ENCODE measurements at regions not wholly inside any gene's neighbourhood (a gene's known extent, or its start where the extent isn't known, plus 50 kb on each side); places are given as distances from the start of the nearest gene placed in this dataset.

DNA sequence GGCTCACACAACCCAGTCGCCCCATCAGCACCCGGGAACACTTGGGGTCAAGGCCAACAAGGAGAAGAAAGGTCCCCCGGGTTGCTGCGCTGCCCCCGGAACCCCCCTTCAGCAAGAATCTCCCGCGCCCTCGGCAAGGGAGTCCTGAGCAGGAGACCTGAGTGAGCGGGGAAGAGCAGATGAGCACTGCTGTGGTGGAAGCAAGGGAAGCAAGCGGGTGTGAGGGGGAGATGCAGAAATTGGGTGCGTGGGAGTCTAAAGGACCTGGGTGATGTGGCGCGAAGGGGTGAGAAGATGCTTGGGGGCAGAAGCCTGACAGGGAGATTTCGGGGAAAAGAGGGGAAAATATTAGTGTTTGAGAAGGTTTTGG, 105.5 kb upstream of the PRB2 start:
- no peak overlapping the region for H3K9ac ChIP-seq
- H3K9me2 ChIP-seq (ENCODE audit: insufficient read depth), result no peaks in the 10 kb centered on the region
- no peaks in the 10 kb centered on the region for H3K9me3 ChIP-seq (ENCODE audit: low read depth)
- peaks cover 13% of the 10 kb centered on the region; the same call in 1 of the 2 replicates for H3K27me3 ChIP-seq (replicated peaks; ENCODE audit: insufficient read depth)
- no peaks in the 10 kb centered on the region for H3K4me1 ChIP-seq (ENCODE audit: insufficient read depth)
- no peak overlapping the region for H3K4me3 ChIP-seq
- no peaks in the 10 kb centered on the region for H3K36me3 ChIP-seq (ENCODE audit: low read depth)
- no peaks in the 10 kb centered on the region for H3F3A ChIP-seq (ENCODE audit: insufficient read depth)
- no peak overlapping the region for H3K4me2 ChIP-seq (ENCODE audit: unreplicated experiment)
- 18 to 23% methylated on average over 13 to 14 of the region's 14 CpGs for WGBS, 2 experiments (ENCODE audit: low coverage in 1 of 2, low lambda C conversion rate in 2 of 2, missing lambda C conversion rate in 2 of 2)
- TF ChIP-seq EZH2 (IDR thresholded peaks at IDR 0.05; ENCODE audit: insufficient read depth, poor library complexity, severe bottlenecking), result no peak
- no peak for TF ChIP-seq EZH2phosphoT487 (IDR thresholded peaks at IDR 0.05; ENCODE audit: insufficient read depth, low read depth)
- H4K20me1 ChIP-seq (ENCODE audit: insufficient read depth), result no peaks in the 10 kb centered on the region
- DNase-seq, result no peak
- in situ Hi-C loops (cut with MboI), result no loop called here
- no peak overlapping the region for H2AFZ ChIP-seq
- H3K79me2 ChIP-seq (ENCODE audit: insufficient read depth), result no peaks in the 10 kb centered on the region
- no peak overlapping the region for H3K27ac ChIP-seq

DNA sequence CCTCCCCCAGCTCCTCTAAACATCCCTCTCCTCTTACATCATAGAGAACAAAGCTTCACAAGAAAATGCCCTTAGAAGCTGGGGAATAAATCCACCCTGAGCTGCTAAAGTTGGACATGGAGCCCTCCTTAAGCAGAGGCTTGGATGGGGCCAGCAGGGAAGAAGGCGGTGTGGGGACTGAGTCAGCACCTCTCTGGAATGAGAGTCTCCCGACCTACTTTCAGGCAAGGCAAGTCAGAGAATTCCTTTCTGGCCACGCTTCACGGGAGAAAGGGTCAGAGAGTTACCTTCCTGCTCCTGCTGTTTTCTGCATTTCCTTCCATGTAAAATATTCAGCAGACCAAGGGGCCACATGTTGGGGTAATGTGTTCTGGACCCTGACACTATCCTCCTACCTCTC, 113.3 kb upstream of the PRB2 start:
- no peaks in the 10 kb centered on the region for H3K36me3 ChIP-seq (ENCODE audit: low read depth)
- H3K27me3 ChIP-seq (replicated peaks; ENCODE audit: insufficient read depth), result peaks cover 1% of the 10 kb centered on the region; the same call in 1 of the 2 replicates
- no peak overlapping the region for H3K4me2 ChIP-seq (ENCODE audit: unreplicated experiment)
- 24 to 25% methylated on average over 4 of the region's 4 CpGs for WGBS, 2 experiments (ENCODE audit: low coverage in 1 of 2, low lambda C conversion rate in 2 of 2, missing lambda C conversion rate in 2 of 2)
- no peaks in the 10 kb centered on the region for H3F3A ChIP-seq (ENCODE audit: insufficient read depth)
- no peak overlapping the region for H2AFZ ChIP-seq
- no peak overlapping the region for H3K9ac ChIP-seq
- TF ChIP-seq EZH2phosphoT487 (IDR thresholded peaks at IDR 0.05; ENCODE audit: insufficient read depth, low read depth), result no peak
- no peak for TF ChIP-seq EZH2 (IDR thresholded peaks at IDR 0.05; ENCODE audit: insufficient read depth, poor library complexity, severe bottlenecking)
- H3K4me1 ChIP-seq (ENCODE audit: insufficient read depth), result peaks cover 9% of the 10 kb centered on the region
- DNase-seq, result peak; percentile 73
- H3K4me3 ChIP-seq, result no peak overlapping the region
- in situ Hi-C loops (cut with MboI), result no loop called here
- no peaks in the 10 kb centered on the region for H3K79me2 ChIP-seq (ENCODE audit: insufficient read depth)
- H3K9me2 ChIP-seq (ENCODE audit: insufficient read depth), result no peaks in the 10 kb centered on the region
- H4K20me1 ChIP-seq (ENCODE audit: insufficient read depth), result no peaks in the 10 kb centered on the region
- no peak overlapping the region for H3K27ac ChIP-seq
- H3K9me3 ChIP-seq (ENCODE audit: low read depth), result no peaks in the 10 kb centered on the region

DNA sequence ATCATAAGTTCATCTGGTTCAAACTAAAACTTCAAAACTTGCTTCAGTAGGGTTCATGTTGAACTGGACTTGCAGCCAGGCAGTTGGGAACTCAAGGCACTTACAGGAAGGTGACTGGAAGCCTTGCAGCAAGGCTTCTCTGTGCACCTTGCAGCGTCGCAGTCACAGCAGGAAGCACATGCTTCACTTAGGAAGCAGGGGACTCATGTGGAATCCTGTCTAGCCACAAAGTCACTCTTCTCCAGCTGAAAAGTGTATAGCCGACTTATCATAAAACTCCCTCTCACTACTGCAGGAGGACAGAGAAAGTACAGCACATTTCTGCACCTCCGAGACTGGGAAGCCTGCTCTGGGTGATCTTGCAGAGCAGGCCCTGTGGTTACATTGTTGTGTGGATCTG, 114.0 kb upstream of the PRB2 start:
- Histone ChIP-seq H3K36me3 (ENCODE audit: low read depth) (no peaks in the 10 kb centered on the region), H2AFZ (no peak overlapping the region), H3F3A (ENCODE audit: insufficient read depth) (no peaks in the 10 kb centered on the region), H3K9ac (no peak overlapping the region), H3K9me3 (ENCODE audit: low read depth) (no peaks in the 10 kb centered on the region), H3K79me2 (ENCODE audit: insufficient read depth) (no peaks in the 10 kb centered on the region), H3K4me3 (no peak overlapping the region), H3K27ac (no peak overlapping the region), H3K4me1 (ENCODE audit: insufficient read depth) (peaks cover 9% of the 10 kb centered on the region), H3K9me2 (ENCODE audit: insufficient read depth) (no peaks in the 10 kb centered on the region), H3K4me2 (ENCODE audit: unreplicated experiment) (no peak overlapping the region), H4K20me1 (ENCODE audit: insufficient read depth) (no peaks in the 10 kb centered on the region), H3K27me3 (replicated peaks; ENCODE audit: insufficient read depth) (no peaks in the 10 kb centered on the region; the same call in 1 of the 2 replicates)
- TF ChIP-seq EZH2 (IDR thresholded peaks at IDR 0.05; ENCODE audit: insufficient read depth, poor library complexity, severe bottlenecking) (no peak), EZH2phosphoT487 (IDR thresholded peaks at IDR 0.05; ENCODE audit: insufficient read depth, low read depth) (no peak)
- no peak for DNase-seq
- in situ Hi-C loops (cut with MboI), result no loop called here
- WGBS, 2 experiments (ENCODE audit: low coverage in 1 of 2, low lambda C conversion rate in 2 of 2, missing lambda C conversion rate in 2 of 2), result 36 to 41% methylated on average over 4 of the region's 4 CpGs

GRCh38 chr12:11510671-11511070, 115.3 kb upstream of the PRB2 start:
- Histone ChIP-seq H3F3A (ENCODE audit: insufficient read depth) (no peaks in the 10 kb centered on the region), H3K9me2 (ENCODE audit: insufficient read depth) (no peaks in the 10 kb centered on the region), H3K36me3 (ENCODE audit: low read depth) (no peaks in the 10 kb centered on the region), H3K4me2 (ENCODE audit: unreplicated experiment) (no peak overlapping the region), H2AFZ (no peak overlapping the region), H3K27ac (no peak overlapping the region), H3K79me2 (ENCODE audit: insufficient read depth) (no peaks in the 10 kb centered on the region), H3K4me3 (no peak overlapping the region), H3K9me3 (ENCODE audit: low read depth) (no peaks in the 10 kb centered on the region), H3K27me3 (replicated peaks; ENCODE audit: insufficient read depth) (no peaks in the 10 kb centered on the region; the same call in none of the 2 replicates), H3K9ac (no peak overlapping the region), H4K20me1 (ENCODE audit: insufficient read depth) (no peaks in the 10 kb centered on the region), H3K4me1 (ENCODE audit: insufficient read depth) (peaks cover 9% of the 10 kb centered on the region)
- WGBS, 2 experiments (ENCODE audit: low coverage in 1 of 2, low lambda C conversion rate in 2 of 2, missing lambda C conversion rate in 2 of 2), result 61% methylated on average over 1 of the region's 1 CpG
- in situ Hi-C loops (cut with MboI), result no loop called here
- no peak for DNase-seq
- TF ChIP-seq EZH2 (IDR thresholded peaks at IDR 0.05; ENCODE audit: insufficient read depth, poor library complexity, severe bottlenecking), result no peak
- TF ChIP-seq EZH2phosphoT487 (IDR thresholded peaks at IDR 0.05; ENCODE audit: insufficient read depth, low read depth), result no peak

GRCh38 chr12:11513288-11513687, 117.9 kb upstream of the PRB2 start:
- Histone ChIP-seq H3K9me3 (ENCODE audit: low read depth) (no peaks in the 10 kb centered on the region), H2AFZ (no peak overlapping the region), H3K27ac (no peak overlapping the region), H3K36me3 (ENCODE audit: low read depth) (no peaks in the 10 kb centered on the region), H3F3A (ENCODE audit: insufficient read depth) (no peaks in the 10 kb centered on the region), H4K20me1 (ENCODE audit: insufficient read depth) (no peaks in the 10 kb centered on the region), H3K9ac (no peak overlapping the region), H3K79me2 (ENCODE audit: insufficient read depth) (no peaks in the 10 kb centered on the region), H3K4me1 (ENCODE audit: insufficient read depth) (peaks cover 9% of the 10 kb centered on the region), H3K9me2 (ENCODE audit: insufficient read depth) (no peaks in the 10 kb centered on the region), H3K27me3 (replicated peaks; ENCODE audit: insufficient read depth) (peaks cover 10% of the 10 kb centered on the region), H3K4me2 (ENCODE audit: unreplicated experiment) (no peak overlapping the region), H3K4me3 (no peak overlapping the region)
- DNase-seq, result peak; percentile 35
- TF ChIP-seq EZH2 (IDR thresholded peaks at IDR 0.05; ENCODE audit: insufficient read depth, poor library complexity, severe bottlenecking) (no peak), EZH2phosphoT487 (IDR thresholded peaks at IDR 0.05; ENCODE audit: insufficient read depth, low read depth) (no peak)
- in situ Hi-C loops (cut with MboI), result no loop called here
- WGBS, 2 experiments (ENCODE audit: low coverage in 1 of 2, low lambda C conversion rate in 2 of 2, missing lambda C conversion rate in 2 of 2), result 53% methylated on average over 4 of the region's 4 CpGs

Data from GM23248 (cell line).